Heart left ventricle (tissue), 16 donors: ENCODE measurements at regions not wholly inside any gene's neighbourhood (a gene's known extent, or its start where the extent isn't known, plus 50 kb on each side); places are given as distances from the start of the nearest gene placed in this dataset.

ENCODE experiments used
- ATAC-seq, 4 donors: fragments of 200-7000 bp; cut with Tn5 transposase; one replicate each; pipeline ENCODE4 v1.9.1; 2020 to 2022; ENCODE audit warnings: moderate library complexity in 4 of 4, mild to moderate bottlenecking in 3 of 4, moderate number of reproducible peaks in 1 of 4
- DNase-seq, 5 donors: peaks; one replicate each; pipeline ENCODE4 v3.0.0-alpha.2; 2020
- H3K27ac ChIP-seq, 12 donors: fragments of 200-600 bp; sonication (generic) in 4 of 12; one replicate each; pipeline versions ENCODE4 v1.5.0 to v1.8.0; 2016 to 2022; ENCODE audit warnings: mild to moderate bottlenecking in 2 of 12
- H3K27me3 ChIP-seq, 9 donors: fragments of 200-600 bp; sonication (generic) in 2 of 9; one replicate each; pipeline versions ENCODE4 v1.5.1 to v1.8.0; 2016 to 2022; ENCODE audit warnings: mild to moderate bottlenecking in 3 of 9
- H3K36me3 ChIP-seq, 9 donors: fragments of 200-600 bp; sonication (generic) in 2 of 9; one replicate each; pipeline versions ENCODE4 v1.5.0 to v1.8.0; 2018 to 2022; ENCODE audit warnings: mild to moderate bottlenecking in 2 of 9
- H3K4me1 ChIP-seq, 12 donors: fragments of 200-600 bp; sonication (generic) in 4 of 12; one replicate each; pipeline versions ENCODE4 v1.5.0 to v1.8.0; 2016 to 2022; ENCODE audit warnings: mild to moderate bottlenecking in 3 of 12
- H3K4me3 ChIP-seq, 12 donors: fragments of 200-600 bp; sonication (generic) in 4 of 12; one replicate each; pipeline versions ENCODE4 v1.5.0 to v1.8.0; 2017 to 2022; ENCODE audit warnings: mild to moderate bottlenecking in 9 of 12, moderate library complexity in 4 of 12
- H3K9me3 ChIP-seq, 12 donors: fragments of 200-600 bp; sonication (generic) in 4 of 12; one replicate each; pipeline versions ENCODE4 v1.5.0 to v1.8.0; 2016 to 2022; ENCODE audit warnings: mild to moderate bottlenecking in 1 of 12
- POLR2A ChIP-seq, 2 donors: fragments of 450-650 bp; IDR thresholded peaks; one replicate each; pipeline ENCODE4 v1.6.1; 2017; ENCODE audit warnings: antibody characterized with exemption in 2 of 2, mild to moderate bottlenecking in 2 of 2, moderate library complexity in 2 of 2
- WGBS, 4 donors: extraction: QIAGEN DNeasy Blood & Tissue Kit in 2 of 4; methylation state at CpG; one replicate each; pipeline versions ENCODE4 v1.1.5 to v1.1.7; 2013 to 2018; 5-methylcytosine and 5-hydroxymethylcytosine counted together
- intact Hi-C, 10 donors: fragments of 100-400 bp; cut with DNase I; formaldehyde crosslinking; loops; one replicate each; pipeline versions ENCODE4 v1.11.1 to v1.14.2; 2022
- TF ChIP-seq, protein P1 (sequence below), 12 donors: fragments of 200-600 bp; sonication (generic) in 4 of 12; IDR thresholded peaks; one replicate each; pipeline versions ENCODE4 v1.5.0 to v1.8.0; 2018 to 2022; ENCODE audit warnings: antibody characterized with exemption in 12 of 12, mild to moderate bottlenecking in 5 of 12
- donor health status: ischemic (EF 13 %, LVEDD 7.1; RV severe dilation, severe dysfunction).
- donor health status: healthy with polysubstance abuse.
- donor health status: DM: no; HTN: yes; CAD: no.
- donor health status: DM: no; HTN: no; CAD: no.
- donor health status: ischemic (EF 25% LVEDD 6.9; RV normal size, moderate dysfunction).
- donor health status: ischemic (EF 25% LVEDD 5.7; RV mildly dilated, moderate dysfunction).
- donor health status: healthy.
- donor health status: DM: yes; HTN: yes; CAD: no.
- donor health status: ischemic (EF 35%, LVEDD 5.7; RV mildly dilated, moderate dysfunction).
- donor health status: nonischemic (EF 11% LVEDD 7.7; RV severe dilation, severe dysfunction).
- donor health status: DM: yes; HTN: yes; CAD: no.
- donor health status: PGD.
- donor health status: ischemic (EF 29% LVEDD 5.4; RV normal size, mild dysfunction).
- donor health status: nonischemic (EF 23%, LVEDD 6.1; RV moderate dilation, normal function).

DNA sequence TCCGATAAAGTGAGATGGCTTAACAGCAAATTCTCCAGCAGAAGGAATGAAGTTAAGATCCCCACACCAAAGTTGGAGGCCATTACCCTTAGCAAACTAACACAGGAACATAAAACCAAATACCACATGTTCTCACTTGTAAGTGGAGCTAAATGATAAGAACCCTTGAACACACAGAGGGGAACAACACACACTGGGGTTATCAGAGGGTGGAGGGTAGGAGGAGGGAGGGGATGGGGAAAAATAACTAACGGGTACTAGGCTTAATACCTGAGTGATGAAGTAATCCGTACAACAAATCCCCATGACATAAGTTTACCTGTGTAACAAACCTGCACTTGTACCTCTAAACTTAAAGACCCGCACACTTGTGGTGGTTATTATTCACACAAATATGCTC lies 240.4 kb upstream of the NAV3 start:
- DNase-seq = no peak
- no peak for ATAC-seq
- Histone ChIP-seq H3K27me3 (no peaks in the 10 kb centered on the region), H3K9me3 (no peaks in the 10 kb centered on the region), H3K36me3 (no peaks in the 10 kb centered on the region), H3K27ac (no peak overlapping the region), H3K4me1 (no peaks in the 10 kb centered on the region), H3K4me3 (no peak overlapping the region)
- TF ChIP-seq, protein P1, sequence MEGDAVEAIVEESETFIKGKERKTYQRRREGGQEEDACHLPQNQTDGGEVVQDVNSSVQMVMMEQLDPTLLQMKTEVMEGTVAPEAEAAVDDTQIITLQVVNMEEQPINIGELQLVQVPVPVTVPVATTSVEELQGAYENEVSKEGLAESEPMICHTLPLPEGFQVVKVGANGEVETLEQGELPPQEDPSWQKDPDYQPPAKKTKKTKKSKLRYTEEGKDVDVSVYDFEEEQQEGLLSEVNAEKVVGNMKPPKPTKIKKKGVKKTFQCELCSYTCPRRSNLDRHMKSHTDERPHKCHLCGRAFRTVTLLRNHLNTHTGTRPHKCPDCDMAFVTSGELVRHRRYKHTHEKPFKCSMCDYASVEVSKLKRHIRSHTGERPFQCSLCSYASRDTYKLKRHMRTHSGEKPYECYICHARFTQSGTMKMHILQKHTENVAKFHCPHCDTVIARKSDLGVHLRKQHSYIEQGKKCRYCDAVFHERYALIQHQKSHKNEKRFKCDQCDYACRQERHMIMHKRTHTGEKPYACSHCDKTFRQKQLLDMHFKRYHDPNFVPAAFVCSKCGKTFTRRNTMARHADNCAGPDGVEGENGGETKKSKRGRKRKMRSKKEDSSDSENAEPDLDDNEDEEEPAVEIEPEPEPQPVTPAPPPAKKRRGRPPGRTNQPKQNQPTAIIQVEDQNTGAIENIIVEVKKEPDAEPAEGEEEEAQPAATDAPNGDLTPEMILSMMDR (IDR thresholded peaks at IDR 0.05) = no peak
- no peak for TF ChIP-seq POLR2A (IDR thresholded peaks at IDR 0.05)
- intact Hi-C loops = no loop called here
- 56 to 65% (median 61%) methylated on average over 4 of the region's 4 CpGs for WGBS, 4 donors

DNA sequence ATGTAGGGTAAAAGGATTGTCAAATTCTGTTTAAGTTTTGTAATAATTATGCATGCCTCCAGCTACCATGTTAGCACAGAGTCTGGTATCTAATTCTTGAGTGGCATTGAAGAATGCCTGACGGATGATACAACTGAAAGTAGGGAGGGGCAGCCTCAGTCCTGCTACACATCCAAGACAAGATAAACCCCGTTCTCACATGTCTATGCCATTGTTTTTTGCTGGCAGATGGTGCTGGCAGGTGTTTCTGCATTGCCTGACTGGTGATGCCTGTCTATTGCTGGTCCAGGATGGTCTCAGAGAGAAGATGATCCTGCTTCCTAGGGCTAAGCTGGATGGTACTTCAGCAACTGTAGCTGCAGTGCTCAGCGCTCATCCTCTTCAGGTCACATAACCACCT lies 245.8 kb upstream of the NAV3 start:
- TF ChIP-seq POLR2A (IDR thresholded peaks at IDR 0.05) = no peak
- TF ChIP-seq, protein P1 (IDR thresholded peaks at IDR 0.05) = no peak
- Histone ChIP-seq H3K36me3 (no peaks in the 10 kb centered on the region), H3K27me3 (no peaks in the 10 kb centered on the region), H3K4me1 (no peaks in the 10 kb centered on the region), H3K4me3 (no peak overlapping the region), H3K9me3 (no peaks in the 10 kb centered on the region), H3K27ac (no peak overlapping the region)
- no peak for ATAC-seq
- 64 to 75% (median 71%) methylated on average over 3 of the region's 3 CpGs for WGBS, 4 donors
- intact Hi-C loops = no loop called here
- DNase-seq = no peak

DNA sequence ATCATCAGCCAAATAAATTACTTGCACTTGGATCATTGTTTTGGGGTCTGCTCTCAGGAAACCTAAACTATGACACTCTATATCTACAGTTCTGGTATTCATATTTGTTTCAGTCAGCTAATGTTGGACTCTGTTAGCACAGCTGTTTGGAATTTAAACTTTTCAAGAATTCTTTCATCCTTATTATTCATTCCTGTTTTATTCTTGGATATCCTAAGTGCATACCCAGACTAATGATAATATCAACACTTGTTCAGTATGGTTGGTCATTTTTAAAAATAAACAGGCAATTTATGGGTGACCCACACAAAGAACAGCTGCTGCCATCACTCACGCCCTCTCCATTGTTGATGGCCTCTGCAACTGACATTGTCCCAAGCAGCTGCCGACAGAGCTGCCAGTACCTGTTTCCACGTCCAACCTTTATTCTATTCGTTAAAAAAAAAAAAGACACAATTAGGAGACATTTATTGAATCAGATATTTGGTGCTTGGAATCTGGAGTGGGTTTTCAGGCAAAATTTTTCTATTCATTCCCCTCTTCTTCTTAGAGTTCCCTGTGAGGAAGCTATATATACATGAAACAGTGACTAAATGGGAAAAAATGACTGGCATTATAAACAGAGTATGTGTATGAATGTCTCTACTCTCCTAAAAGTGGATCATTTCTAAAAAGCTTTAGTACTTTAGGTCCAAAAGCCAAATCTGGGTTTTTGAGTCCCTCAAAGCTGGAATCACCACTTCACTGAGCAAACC lies 252.1 kb upstream of the NAV3 start:
- intact Hi-C loops = no loop called here
- Histone ChIP-seq H3K36me3 (no peaks in the 10 kb centered on the region), H3K27me3 (no peaks in the 10 kb centered on the region), H3K9me3 (no peaks in the 10 kb centered on the region), H3K4me3 (no peak overlapping the region), H3K4me1 (no peaks in the 10 kb centered on the region), H3K27ac (no peak overlapping the region)
- TF ChIP-seq, protein P1 (IDR thresholded peaks at IDR 0.05) = no peak
- TF ChIP-seq POLR2A (IDR thresholded peaks at IDR 0.05) = no peak
- DNase-seq = no peak
- 57 to 64% (median 61%) methylated on average over 4 of the region's 4 CpGs for WGBS, 4 donors
- no peak for ATAC-seq

DNA sequence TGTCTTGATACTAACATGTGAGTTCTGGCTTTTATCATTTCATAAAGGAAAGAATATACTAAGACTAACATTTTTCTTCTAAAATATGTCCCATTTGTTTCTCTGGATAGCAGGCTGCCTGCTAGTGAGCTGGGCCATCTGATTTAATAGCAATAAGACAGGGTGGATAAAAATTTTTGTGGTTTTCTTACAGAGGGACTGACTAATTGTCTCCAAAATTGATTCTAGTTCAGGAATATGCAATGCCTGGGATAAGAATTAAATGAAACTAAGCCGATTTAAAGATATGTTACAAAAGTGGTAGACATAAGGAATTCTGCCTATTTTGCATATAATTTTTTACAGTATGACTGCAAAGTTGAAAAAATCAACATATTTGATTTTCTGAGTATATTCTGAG lies 252.9 kb upstream of the NAV3 start:
- 87 to 95% (median 88%) methylated on average over 1 of the region's 1 CpG for WGBS, 4 donors
- TF ChIP-seq POLR2A (IDR thresholded peaks at IDR 0.05) = no peak
- TF ChIP-seq, protein P1 (IDR thresholded peaks at IDR 0.05) = no peak
- DNase-seq = no peak
- ATAC-seq = no peak
- Histone ChIP-seq H3K27me3 (no peaks in the 10 kb centered on the region), H3K9me3 (no peaks in the 10 kb centered on the region), H3K4me3 (no peak overlapping the region), H3K36me3 (no peaks in the 10 kb centered on the region), H3K27ac (no peak overlapping the region), H3K4me1 (no peaks in the 10 kb centered on the region)
- intact Hi-C loops = no loop called here
